ENCODE measurements at regions not wholly inside any gene's neighbourhood (a gene's known extent, or its start where the extent isn't known, plus 50 kb on each side); places are given as distances from the start of the nearest gene placed in this dataset.

- Histone ChIP-seq H3K4me1 (ENCODE audit: control insufficient read depth, extremely low read depth, insufficient read depth, low read length) (no peaks in the 10 kb centered on the region), H3K9me3 (replicated peaks; ENCODE audit: control insufficient read depth, insufficient read depth, low read length) (peaks cover 2% of the 10 kb centered on the region), H3K9me1 (replicated peaks; ENCODE audit: control insufficient read depth, extremely low read depth, insufficient read depth, low read length) (no peaks in the 10 kb centered on the region), H4K20me1 (replicated peaks; ENCODE audit: control insufficient read depth, extremely low read depth, insufficient read depth, low read length) (no peaks in the 10 kb centered on the region), H3K9ac (replicated peaks; ENCODE audit: extremely low read depth, insufficient read depth, low read length) (no peak overlapping the region), H3K27ac (ENCODE audit: insufficient read depth, low read depth, low read length) (no peak overlapping the region), H3K4me2 (ENCODE audit: insufficient read depth, low read length) (no peak overlapping the region), H3K4me3 (replicated peaks in 1 of 3; ENCODE audit: insufficient read depth in 1 of 3, low read depth in 1 of 3, low read length in 3 of 3) (no peak overlapping the region), H3K79me2 (ENCODE audit: control insufficient read depth, insufficient read depth, low read length) (no peaks in the 10 kb centered on the region), H3K36me3 (ENCODE audit: control insufficient read depth in 2 of 2, extremely low read depth in 1 of 2, insufficient read depth in 2 of 2, low read length in 2 of 2) (no peaks in the 10 kb centered on the region), H3K27me3 (ENCODE audit: control insufficient read depth in 2 of 2, insufficient read depth in 2 of 2, low read length in 2 of 2) (no peaks in the 10 kb centered on the region), H2AFZ (ENCODE audit: low read depth, low read length) (no peak overlapping the region)
- FAIRE-seq (no peak), DNase-seq (ENCODE audit: low read depth, low spot score) (no peak)
- intact Hi-C loops (cut with micrococcal nuclease) = no loop called here
- CTCF ChIA-PET = no interaction called here
- TF ChIP-seq EZH2 (IDR thresholded peaks at IDR 0.05; ENCODE audit: borderline replicate concordance, low read depth, low read length, severe bottlenecking) = no peak
- TF ChIP-seq POLR2AphosphoS5 (IDR thresholded peaks at IDR 0.05; ENCODE audit: insufficient read depth, low read depth, low read length) = no peak
- TF ChIP-seq GATA2 (IDR thresholded peaks at IDR 0.05; ENCODE audit: insufficient read depth, insufficient read length, low read depth, low read length) = no peak
- no peak for TF ChIP-seq FOS (IDR thresholded peaks at IDR 0.05; ENCODE audit: borderline replicate concordance, insufficient read depth, low read length)
- no peak for TF ChIP-seq MYC (IDR thresholded peaks at IDR 0.05; ENCODE audit: low read depth, low read length)
- TF ChIP-seq JUN (IDR thresholded peaks at IDR 0.05; ENCODE audit: borderline replicate concordance, insufficient read depth, insufficient read length, low read depth) = no peak
- TF ChIP-seq POLR2A (IDR thresholded peaks at IDR 0.05; ENCODE audit: low read depth, low read length) = no peak
- no peak for TF ChIP-seq MAX (IDR thresholded peaks at IDR 0.05; ENCODE audit: insufficient read depth, insufficient read length)
- no peak for TF ChIP-seq CTCF (IDR thresholded peaks at IDR 0.05; ENCODE audit: extremely low read depth in 1 of 2, insufficient read depth in 1 of 2, low read depth in 1 of 2, low read length in 2 of 2)
- BruUV-seq (replicated peaks) = no TSS peak
- dilution Hi-C loops (cut with MboI; ENCODE audit: extremely low pct_ligation_motif_present, low sequenced_read_pairs) = no loop called here
- POLR2A ChIA-PET = no interaction called here
Measured at GRCh38 chr3:163266731-163267130, 1770.1 kb downstream of the OTOL1 start.

Measured in endothelial cell of umbilical vein (primary cell).